HG03378 (cell line): ENCODE measurements at regions not wholly inside any gene's neighbourhood (a gene's known extent, or its start where the extent isn't known, plus 50 kb on each side); places are given as distances from the start of the nearest gene placed in this dataset.

Experiments used
- ATAC-seq: cut with Tn5 transposase; IDR thresholded peaks from one replicate; pipeline ENCODE4 v1.9.1; 2021; ENCODE audit warnings: mild to moderate bottlenecking, moderate library complexity; ENCODE audit not compliant: unreplicated experiment

DNA sequence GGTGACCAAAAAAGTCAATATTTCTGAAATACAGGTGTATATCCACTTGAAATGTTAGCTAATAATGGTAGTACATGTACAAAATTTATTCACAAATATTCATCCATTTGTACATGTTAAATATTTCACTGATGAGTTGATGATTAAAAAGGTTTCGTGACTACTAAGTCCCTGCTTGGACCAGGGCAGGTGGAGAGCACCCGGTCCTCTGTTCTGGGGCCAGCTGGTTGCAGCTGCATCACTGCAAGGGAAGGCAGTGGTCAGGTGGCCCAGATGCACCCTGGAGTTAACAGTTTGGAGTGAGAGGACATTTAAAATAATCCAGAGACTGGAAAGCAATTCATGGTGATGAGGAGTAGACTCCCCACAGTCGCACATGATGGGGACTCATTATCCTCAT lies 141.2 kb downstream of the ZBTB18 start:
- ATAC-seq, result no peak

DNA sequence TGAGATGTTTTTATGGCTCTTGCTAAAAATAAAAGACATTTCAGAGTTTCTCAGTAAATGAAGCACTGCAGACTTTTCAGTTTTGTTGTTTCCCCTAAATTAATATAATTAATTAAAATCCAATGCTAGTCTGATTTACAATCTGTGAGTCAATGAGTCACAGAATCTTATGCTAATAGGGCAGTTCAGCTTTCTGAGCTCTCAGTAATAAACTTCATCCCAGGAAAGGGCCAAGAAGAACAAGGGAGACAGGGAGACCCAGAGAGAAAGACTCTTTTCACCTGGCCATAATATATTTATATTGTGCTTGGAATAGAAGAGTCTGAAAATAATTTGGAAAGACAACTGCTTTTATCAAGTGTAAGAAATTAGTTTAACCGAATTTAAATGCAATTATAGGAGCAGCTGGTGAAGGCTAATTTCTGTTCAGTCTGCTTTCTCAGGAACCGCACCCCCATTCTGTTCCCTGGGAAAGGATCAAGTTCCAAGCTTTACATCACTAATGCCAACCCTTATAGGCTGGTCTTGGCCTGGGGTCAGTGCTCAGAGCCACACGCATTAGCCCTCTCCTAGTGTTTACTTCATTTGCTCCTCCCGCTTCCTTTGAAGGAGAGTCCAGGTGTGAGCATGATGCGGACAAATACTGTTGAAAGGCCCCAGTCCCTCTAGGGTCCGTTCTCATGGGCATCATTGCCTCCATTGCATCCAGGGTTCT lies 145.6 kb downstream of the ZBTB18 start:
- no peak for ATAC-seq

- ATAC-seq, result no peak
Measured at GRCh38 chr1:244197851-244198375, 146.8 kb downstream of the ZBTB18 start.

DNA sequence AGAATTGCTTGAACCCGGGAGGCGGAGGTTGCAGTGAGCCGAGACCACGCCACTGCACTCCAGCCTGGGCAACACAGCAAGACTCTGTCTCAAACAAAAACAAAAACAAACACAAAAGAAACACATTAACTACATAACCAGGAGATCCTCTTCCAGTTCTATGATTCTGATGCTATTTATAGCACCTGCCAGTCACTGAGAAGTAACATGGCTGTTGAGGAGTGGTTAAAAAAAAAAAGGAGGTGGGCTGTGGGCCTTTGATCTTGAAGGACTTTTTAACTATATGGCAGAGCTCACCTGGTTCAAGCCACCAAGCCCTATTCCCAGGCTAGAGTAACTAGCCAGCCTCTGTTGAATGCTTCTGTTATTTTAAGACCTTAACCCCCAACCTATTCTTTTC lies 148.8 kb downstream of the ZBTB18 start:
- no peak for ATAC-seq

GRCh38 chr1:244200596-244200995 lies 149.5 kb downstream of the ZBTB18 start:
- no peak for ATAC-seq

DNA sequence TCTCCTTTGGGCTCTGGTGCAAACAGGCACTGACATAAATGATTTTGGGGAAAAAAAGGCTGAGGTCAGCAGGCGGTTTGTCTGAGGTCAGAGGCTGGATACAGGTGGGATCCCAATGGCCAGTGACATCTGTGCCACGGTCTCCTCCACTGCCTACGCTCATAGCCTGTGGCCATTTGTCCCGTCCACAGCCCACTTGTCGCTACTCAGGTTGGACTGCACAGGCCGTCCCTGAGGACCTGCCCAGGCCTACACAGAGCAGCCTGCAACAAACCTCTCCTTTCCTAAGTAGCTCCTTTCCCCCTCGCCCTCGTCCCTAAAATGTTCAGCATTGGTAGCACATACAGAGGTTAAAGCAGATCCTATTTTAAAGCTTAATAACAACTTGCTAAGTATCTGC lies 150.7 kb downstream of the ZBTB18 start:
- ATAC-seq, result no peak

DNA sequence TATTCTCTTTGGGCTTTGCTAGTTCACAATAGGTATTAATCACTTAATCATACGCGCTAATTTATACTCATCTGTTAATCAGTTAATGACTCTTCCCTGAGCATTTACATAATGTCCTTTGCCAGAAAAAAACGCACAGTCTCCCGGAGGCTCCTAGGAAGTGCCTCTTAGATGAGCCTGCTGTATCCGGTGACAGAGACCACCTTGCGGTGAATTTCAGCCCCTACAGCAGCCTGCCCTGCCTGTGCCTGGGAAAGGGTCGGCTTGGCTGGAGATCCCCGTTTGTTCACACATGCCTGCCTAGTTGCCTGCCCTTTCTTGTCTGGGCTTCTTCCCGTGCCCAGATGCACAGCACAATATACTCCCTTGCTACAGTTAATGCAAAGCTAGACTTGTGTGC lies 152.9 kb downstream of the ZBTB18 start:
- no peak for ATAC-seq

GRCh38 chr1:244205171-244205570 lies 154.1 kb downstream of the ZBTB18 start:
- ATAC-seq, result no peak

GRCh38 chr1:244205906-244206305 lies 154.8 kb downstream of the ZBTB18 start:
- ATAC-seq, result no peak

DNA sequence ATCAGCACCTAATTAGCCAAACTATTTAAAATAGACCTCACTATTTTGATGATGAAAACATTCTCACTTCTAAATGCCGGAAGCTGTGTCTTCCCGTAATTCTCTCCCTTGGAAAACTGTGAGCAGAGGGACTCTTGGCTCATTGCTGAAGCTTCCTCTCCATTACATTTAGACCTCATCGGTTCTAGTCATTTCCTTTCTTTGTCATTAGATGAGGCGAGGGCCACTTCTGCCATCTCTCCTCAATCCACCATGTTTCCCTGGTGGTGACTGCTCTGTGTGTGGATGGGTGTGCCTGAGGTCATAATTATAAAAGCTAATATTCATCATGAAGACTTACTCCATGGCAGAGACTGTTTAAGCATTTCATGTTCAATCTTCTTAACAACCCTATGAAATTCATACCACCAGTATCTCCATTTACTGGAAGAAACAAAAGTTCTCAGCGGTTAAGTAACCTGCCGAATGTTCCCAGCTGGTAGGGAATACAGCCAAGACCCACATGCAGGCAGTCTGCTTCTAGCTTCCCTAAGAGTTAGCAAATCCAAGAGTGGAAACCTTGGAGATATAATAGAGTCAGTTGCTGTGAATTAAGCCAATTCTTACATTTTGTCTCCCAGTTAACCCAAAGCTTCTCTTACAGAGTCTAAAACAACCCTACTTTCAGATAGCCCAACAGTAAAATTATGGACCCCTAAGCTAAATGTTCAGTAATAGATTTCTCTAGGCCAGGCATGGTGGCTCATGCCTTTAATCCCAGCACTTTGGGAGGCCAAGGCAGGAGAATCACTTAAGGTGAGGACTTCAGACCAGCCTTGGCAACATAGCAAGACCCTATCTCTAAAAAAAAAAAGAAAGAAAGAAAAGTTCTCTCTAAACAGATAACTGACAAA lies 156.2 kb downstream of the ZBTB18 start:
- no peak for ATAC-seq

- ATAC-seq, result no peak
Measured at GRCh38 chr1:244207935-244208244, 156.8 kb downstream of the ZBTB18 start.

GRCh38 chr1:244209955-244210354 lies 158.9 kb downstream of the ZBTB18 start:
- no peak for ATAC-seq

GRCh38 chr1:244210884-244211558 lies 159.9 kb downstream of the ZBTB18 start:
- no peak for ATAC-seq

- ATAC-seq, result no peak
Measured at GRCh38 chr1:244211559-244211944, 160.5 kb downstream of the ZBTB18 start.

- ATAC-seq, result no peak
Measured at GRCh38 chr1:244212219-244212618, 161.1 kb downstream of the ZBTB18 start.

DNA sequence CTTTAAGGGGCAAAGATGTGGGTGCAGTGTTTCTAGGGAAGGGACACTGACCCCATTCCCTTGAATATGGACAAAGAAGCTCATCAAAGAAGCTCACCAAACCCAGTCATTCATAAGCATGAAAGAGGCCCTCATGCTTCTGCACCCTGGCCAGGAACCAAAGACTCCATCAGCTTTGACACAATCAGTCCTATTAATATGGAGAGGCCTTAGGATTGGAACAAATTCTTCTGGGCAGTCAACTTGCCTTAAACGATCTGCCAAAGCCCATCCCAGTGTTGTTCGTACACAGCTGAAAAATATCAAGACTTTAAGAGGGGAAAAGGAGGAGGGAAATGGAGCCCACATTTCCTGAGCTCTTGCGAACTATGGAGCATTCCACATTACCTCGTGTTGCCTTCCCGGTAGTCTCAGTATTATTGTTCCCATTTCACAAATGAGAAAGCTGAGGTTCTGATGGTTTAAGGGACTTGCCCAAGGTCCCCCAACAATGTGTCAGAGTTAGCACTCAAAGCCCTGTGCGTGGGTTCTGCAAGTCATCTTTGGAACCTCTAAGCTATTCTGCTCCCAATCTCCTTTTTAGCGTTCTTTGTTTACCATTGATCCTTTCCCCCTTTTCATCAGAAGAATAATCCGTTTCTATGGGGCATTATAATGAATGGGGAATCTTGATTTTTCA lies 161.9 kb downstream of the ZBTB18 start:
- ATAC-seq, result no peak

GRCh38 chr1:244214009-244214967 lies 163.2 kb downstream of the ZBTB18 start:
- ATAC-seq, result no peak

DNA sequence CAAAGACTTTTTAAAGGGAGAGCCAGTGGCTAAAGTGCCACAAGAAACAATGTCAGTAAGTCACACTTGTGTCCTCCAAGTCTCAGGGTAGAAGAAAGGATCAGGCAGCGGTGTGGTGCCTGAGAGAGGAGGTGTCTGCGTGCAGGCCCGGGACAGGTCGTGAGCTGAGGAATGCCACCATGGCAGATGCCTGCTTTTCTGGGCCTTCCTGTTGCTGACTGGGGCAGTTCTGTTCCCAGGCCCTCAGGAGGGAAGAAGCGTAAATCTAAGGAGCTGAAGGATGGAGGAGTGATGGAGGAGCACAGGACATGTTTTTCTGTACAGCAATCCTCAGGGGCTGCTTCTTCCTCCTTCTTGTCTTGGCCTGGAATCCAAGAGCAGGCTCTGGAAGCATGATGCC lies 165.8 kb downstream of the ZBTB18 start:
- ATAC-seq, result no peak

DNA sequence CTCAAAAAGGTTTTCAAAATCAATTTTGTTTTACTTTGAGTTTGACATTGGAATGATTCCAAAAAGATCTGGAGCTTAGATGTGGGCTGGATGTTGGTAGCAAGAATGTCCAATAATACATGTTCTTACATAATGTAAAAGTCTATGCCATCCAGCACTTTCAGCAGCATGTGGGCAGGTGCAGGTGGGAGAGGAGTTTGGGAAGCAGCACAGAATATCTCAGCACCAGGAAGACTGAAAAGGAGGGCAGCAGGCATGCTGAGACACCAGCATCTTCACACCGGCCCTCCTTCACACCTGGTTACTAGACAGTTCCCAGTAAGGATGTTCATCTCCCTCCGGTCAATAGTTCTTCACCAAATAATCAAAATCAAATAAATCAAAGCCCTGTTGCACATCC lies 166.6 kb downstream of the ZBTB18 start:
- ATAC-seq, result no peak

- no peak for ATAC-seq
Measured at GRCh38 chr1:244218220-244218619, 167.1 kb downstream of the ZBTB18 start.
